ENCODE measurements at regions not wholly inside any gene's neighbourhood (a gene's known extent, or its start where the extent isn't known, plus 50 kb on each side); places are given as distances from the start of the nearest gene placed in this dataset.

GRCh38 chr15:22227411-22228100 lies 147.2 kb downstream of the OR4M2 start:
- dilution Hi-C loops (cut with MboI; ENCODE audit: extremely low pct_ligation_motif_present, low sequenced_read_pairs) (no loop called here), intact Hi-C loops (cut with micrococcal nuclease) (no loop called here)
- H3K79me2 ChIP-seq (ENCODE audit: control insufficient read depth, insufficient read depth, low read length) = no peaks in the 10 kb centered on the region
- no peak overlapping the region for H3K9ac ChIP-seq (replicated peaks; ENCODE audit: extremely low read depth, insufficient read depth, low read length)
- no peaks in the 10 kb centered on the region for H3K9me1 ChIP-seq (replicated peaks; ENCODE audit: control insufficient read depth, extremely low read depth, insufficient read depth, low read length)
- H3K4me3 ChIP-seq (replicated peaks in 1 of 3; ENCODE audit: insufficient read depth in 1 of 3, low read depth in 1 of 3, low read length in 3 of 3) = no peak overlapping the region
- no peaks in the 10 kb centered on the region for H3K36me3 ChIP-seq (ENCODE audit: control insufficient read depth in 2 of 2, extremely low read depth in 1 of 2, insufficient read depth in 2 of 2, low read length in 2 of 2)
- H2AFZ ChIP-seq (ENCODE audit: low read depth, low read length) = no peak overlapping the region
- DNase-seq (ENCODE audit: low read depth, low spot score) (no peak), FAIRE-seq (no peak)
- ChIA-PET POLR2A (no interaction called here), CTCF (no interaction called here)
- H4K20me1 ChIP-seq (replicated peaks; ENCODE audit: control insufficient read depth, extremely low read depth, insufficient read depth, low read length) = no peaks in the 10 kb centered on the region
- no peaks in the 10 kb centered on the region for H3K4me1 ChIP-seq (ENCODE audit: control insufficient read depth, extremely low read depth, insufficient read depth, low read length)
- BruUV-seq (replicated peaks) = no TSS peak
- peaks cover 27% of the 10 kb centered on the region for H3K9me3 ChIP-seq (replicated peaks; ENCODE audit: control insufficient read depth, insufficient read depth, low read length)
- H3K4me2 ChIP-seq (ENCODE audit: insufficient read depth, low read length) = no peak overlapping the region
- H3K27ac ChIP-seq (ENCODE audit: insufficient read depth, low read depth, low read length) = no peak overlapping the region
- no peaks in the 10 kb centered on the region for H3K27me3 ChIP-seq (ENCODE audit: control insufficient read depth in 2 of 2, insufficient read depth in 2 of 2, low read length in 2 of 2)
- TF ChIP-seq GATA2 (IDR thresholded peaks at IDR 0.05; ENCODE audit: insufficient read depth, insufficient read length, low read depth, low read length) (no peak), MAX (IDR thresholded peaks at IDR 0.05; ENCODE audit: insufficient read depth, insufficient read length) (no peak), EZH2 (IDR thresholded peaks at IDR 0.05; ENCODE audit: borderline replicate concordance, low read depth, low read length, severe bottlenecking) (no peak), JUN (IDR thresholded peaks at IDR 0.05; ENCODE audit: borderline replicate concordance, insufficient read depth, insufficient read length, low read depth) (no peak), CTCF (IDR thresholded peaks at IDR 0.05; ENCODE audit: extremely low read depth in 1 of 2, insufficient read depth in 1 of 2, low read depth in 1 of 2, low read length in 2 of 2) (no peak), MYC (IDR thresholded peaks at IDR 0.05; ENCODE audit: low read depth, low read length) (no peak), POLR2A (IDR thresholded peaks at IDR 0.05; ENCODE audit: low read depth, low read length) (no peak)
